ENCODE measurements at regions not wholly inside any gene's neighbourhood (a gene's known extent, or its start where the extent isn't known, plus 50 kb on each side); places are given as distances from the start of the nearest gene placed in this dataset.
A peak's percentile ranks its signal among the peaks of the same experiment; 100 is the strongest.

DNA sequence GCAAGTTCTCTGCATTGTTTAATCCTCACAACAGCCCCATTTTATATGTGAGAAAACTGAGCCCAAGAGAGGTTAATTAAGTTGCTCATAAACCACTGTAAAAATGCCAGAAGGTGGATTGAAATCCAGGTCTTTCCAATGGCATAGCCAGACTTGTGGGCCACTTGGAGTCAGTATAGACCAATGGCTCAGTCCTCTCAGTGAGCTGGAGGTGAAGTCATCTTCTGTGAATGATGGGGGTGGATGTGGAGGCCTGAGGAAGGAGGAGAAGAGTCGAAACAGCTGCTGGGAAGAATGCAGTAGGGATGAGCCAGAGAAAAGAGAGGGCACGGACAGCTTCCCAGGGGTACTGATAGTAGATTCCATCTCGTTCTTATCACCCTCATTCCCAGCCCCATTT lies 213.4 kb downstream of the SOX9 start:
- Histone ChIP-seq H3K27me3 (no peaks in the 10 kb centered on the region), H3K4me1 (peaks cover 3 to 18% of the 10 kb centered on the region in 2 donors), H3K36me3 (no peaks in the 10 kb centered on the region), H3K27ac (no peak overlapping the region), H3K9me3 (no peaks in the 10 kb centered on the region), H3K4me3 (replicated peaks in 1 of 3) (no peak overlapping the region)
- 76 to 85% methylated on average over 3 of the region's 3 CpGs for WGBS, 2 donors
- TF ChIP-seq CTCF (IDR thresholded peaks at IDR 0.05), result no peak
- TF ChIP-seq POLR2A (IDR thresholded peaks at IDR 0.05), result no peak
- intact Hi-C loops (cut with DNase I), result no loop called here
- no peak for DNase-seq

DNA sequence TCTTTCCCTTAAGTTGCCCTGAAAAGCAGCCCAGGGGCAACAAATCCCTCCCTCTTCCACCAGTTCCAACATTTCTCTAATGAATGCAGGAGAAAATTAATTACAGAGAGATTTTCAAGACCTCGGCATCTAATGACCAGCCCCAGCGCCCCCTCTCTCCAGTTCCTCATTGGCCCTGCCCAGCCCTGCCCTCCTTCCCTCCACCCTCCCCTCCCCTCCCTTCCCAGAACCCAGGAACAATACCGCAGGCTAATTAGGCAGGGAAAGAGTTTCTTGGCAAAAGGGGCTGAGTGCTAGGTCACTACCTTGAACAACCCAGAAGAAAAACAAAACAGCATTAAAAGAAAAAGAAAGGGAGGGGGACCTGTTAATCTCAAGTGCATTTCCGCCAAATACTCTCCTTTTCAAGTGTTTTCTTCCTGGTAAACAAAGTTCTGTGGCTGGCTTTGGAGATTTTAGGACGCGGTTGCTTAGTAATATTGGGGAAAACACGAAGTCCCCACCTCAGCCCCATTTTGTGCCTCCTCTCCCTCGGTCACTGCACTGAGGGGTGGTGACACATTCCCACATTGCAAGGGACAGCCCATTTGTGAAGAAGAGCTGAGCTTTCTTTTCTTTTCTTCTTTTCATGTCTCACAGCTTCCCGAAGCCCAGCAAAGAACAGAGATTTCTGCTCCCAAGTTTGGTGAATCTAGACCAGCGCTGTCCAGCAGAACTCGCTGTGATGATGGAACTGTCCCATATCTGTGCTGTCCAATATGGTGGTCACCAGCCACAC lies 215.4 kb downstream of the SOX9 start:
- H3K9me3 ChIP-seq, result no peaks in the 10 kb centered on the region
- WGBS, 2 donors, result 40 to 44% methylated on average over 11 of the region's 11 CpGs
- H3K4me3 ChIP-seq (replicated peaks in 1 of 3), result no peak overlapping the region
- no peak overlapping the region for H3K27ac ChIP-seq
- no peaks in the 10 kb centered on the region for H3K27me3 ChIP-seq
- no peaks in the 10 kb centered on the region for H3K36me3 ChIP-seq
- H3K4me1 ChIP-seq, result peaks cover 3 to 18% of the 10 kb centered on the region in 2 donors
- TF ChIP-seq CTCF (IDR thresholded peaks at IDR 0.05) (no peak), POLR2A (IDR thresholded peaks at IDR 0.05) (no peak)
- DNase-seq, result peak; percentile 7 to 17
- intact Hi-C loops (cut with DNase I), result no loop called here

DNA sequence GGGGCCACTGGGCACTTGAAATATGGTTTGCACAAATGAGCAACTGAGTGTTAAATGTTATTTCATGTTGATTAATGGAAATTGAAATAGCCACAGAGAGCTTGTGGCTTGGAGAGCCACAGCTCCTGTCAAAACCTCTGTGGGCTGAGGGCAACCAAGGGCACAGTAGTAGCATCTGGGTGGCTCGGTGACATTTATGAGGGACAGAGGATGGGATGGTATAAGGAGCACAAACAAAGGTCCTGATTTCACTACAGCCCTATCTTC lies 215.9 kb downstream of the SOX9 start:
- intact Hi-C loops (cut with DNase I), result no loop called here
- 96 to 100% methylated on average over 1 of the region's 1 CpG for WGBS, 2 donors
- Histone ChIP-seq H3K9me3 (no peaks in the 10 kb centered on the region), H3K4me1 (peaks cover 3 to 18% of the 10 kb centered on the region in 2 donors), H3K4me3 (replicated peaks in 1 of 3) (no peak overlapping the region), H3K36me3 (no peaks in the 10 kb centered on the region), H3K27me3 (no peaks in the 10 kb centered on the region), H3K27ac (no peak overlapping the region)
- TF ChIP-seq POLR2A (IDR thresholded peaks at IDR 0.05), result no peak
- TF ChIP-seq CTCF (IDR thresholded peaks at IDR 0.05), result no peak
- no peak for DNase-seq

GRCh38 chr17:72338304-72338703 lies 217.5 kb downstream of the SOX9 start:
- Histone ChIP-seq H3K27ac (no peak overlapping the region), H3K27me3 (no peaks in the 10 kb centered on the region), H3K36me3 (no peaks in the 10 kb centered on the region), H3K9me3 (no peaks in the 10 kb centered on the region), H3K4me1 (peaks cover 7 to 25% of the 10 kb centered on the region in 2 donors), H3K4me3 (replicated peaks in 1 of 3) (no peak overlapping the region)
- DNase-seq, result no peak
- intact Hi-C loops (cut with DNase I), result no loop called here
- 79 to 82% methylated on average over 2 of the region's 2 CpGs for WGBS, 2 donors
- TF ChIP-seq POLR2A (IDR thresholded peaks at IDR 0.05) (no peak), CTCF (IDR thresholded peaks at IDR 0.05) (no peak)

- H3K9me3 ChIP-seq, result no peaks in the 10 kb centered on the region
- peak; percentile 9 for DNase-seq
- no peak overlapping the region for H3K4me3 ChIP-seq (replicated peaks in 1 of 3)
- H3K4me1 ChIP-seq, result peaks cover 11 to 28% of the 10 kb centered on the region in 2 donors
- TF ChIP-seq CTCF (IDR thresholded peaks at IDR 0.05) (no peak), POLR2A (IDR thresholded peaks at IDR 0.05) (no peak)
- no peak overlapping the region for H3K27ac ChIP-seq
- 54 to 64% methylated on average over 12 of the region's 12 CpGs for WGBS, 2 donors
- no peaks in the 10 kb centered on the region for H3K27me3 ChIP-seq
- no peaks in the 10 kb centered on the region for H3K36me3 ChIP-seq
- intact Hi-C loops (cut with DNase I), result no loop called here
Observed at GRCh38 chr17:72338847-72339790, 218.3 kb downstream of the SOX9 start.

All from thyroid gland (tissue), 4 donors.